A549 (cell line): ENCODE measurements at regions not wholly inside any gene's neighbourhood (a gene's known extent, or its start where the extent isn't known, plus 50 kb on each side); places are given as distances from the start of the nearest gene placed in this dataset.

Source experiments
- ATAC-seq, 2 experiments: fragments of 200-7000 bp in 1 of 2; fragments of >200 bp in 1 of 2; cut with Nextera tagmentation in 1 of 2; cut with Tn5 transposase in 1 of 2; 3 replicates each; pipeline versions ENCODE4 v1.8.0 to v1.9.1; 2018 to 2020; ENCODE audit warnings: mild to moderate bottlenecking in 1 of 2, moderate library complexity in 1 of 2
- CTCF ChIA-PET: fragments of 300-600 bp; sonication (Branson Sonifier 250); formaldehyde crosslinking; extraction: SDS; loops from one replicate; lab custom pipeline; 2021; ENCODE audit warnings: antibody characterized with exemption, inconsistent platforms; lab: Yijun Ruan, JAX
- POLR2A ChIA-PET: fragments of 350-600 bp; formaldehyde crosslinking; extraction: SDS; loops from one replicate; lab custom pipeline; 2021; ENCODE audit warnings: antibody characterized with exemption, inconsistent platforms; lab: Yijun Ruan, JAX
- DNase-seq, 2 experiments: peaks; one replicate each; pipeline versions ENCODE4 v3.0.0 to v3.0.0-alpha.2; 2011 to 2016; ENCODE audit warnings: low read depth in 1 of 2, low spot score in 1 of 2
- FAIRE-seq: peaks from 2 replicates; lab custom pipeline; 2011; peaks lifted over from hg19 to GRCh38; lab: Jason Lieb, UNC
- H3K27ac ChIP-seq, 2 experiments: fragments of >200 bp; sonication (Bioruptor Twin); formaldehyde crosslinking; 3 replicates each; pipeline ENCODE4 v1.5.1; 2016 to 2017
- H3K4me1 ChIP-seq: fragments of >200 bp; sonication (Bioruptor Twin); formaldehyde crosslinking; 3 replicates; pipeline ENCODE4 v1.6.1; 2016
- H3K4me2 ChIP-seq: fragments of >200 bp; sonication (Bioruptor Twin); formaldehyde crosslinking; 3 replicates; pipeline ENCODE4 v1.6.1; 2016
- H3K4me3 ChIP-seq: fragments of >200 bp; sonication (Bioruptor Twin); formaldehyde crosslinking; 3 replicates; pipeline ENCODE4 v1.5.1; 2016
- H3K9me3 ChIP-seq: fragments of >200 bp; sonication (Bioruptor Twin); formaldehyde crosslinking; 3 replicates; pipeline ENCODE4 v1.6.1; 2016
- BHLHE40 ChIP-seq: IDR thresholded peaks from 2 replicates; pipeline ENCODE4 v1.6.1; 2012; ENCODE audit warnings: low read depth, low read length, inconsistent platforms
- CBX2 ChIP-seq: fragments of 200-600 bp; sonication (generic); IDR thresholded peaks from 2 replicates; pipeline ENCODE4 v1.6.1; 2016; ENCODE audit warnings: low read depth, mild to moderate bottlenecking, borderline replicate concordance
- EHF ChIP-seq: fragments of 250-450 bp; sonication (Bioruptor Pico); IDR thresholded peaks from 2 replicates; pipeline ENCODE4 v1.5.0; 2020; ENCODE audit warnings: mild to moderate bottlenecking
- EHMT2 ChIP-seq: fragments of 200-600 bp; sonication (generic); IDR thresholded peaks from 2 replicates; pipeline ENCODE4 v1.6.1; 2016; ENCODE audit warnings: antibody characterized with exemption, low read depth, mild to moderate bottlenecking, moderate library complexity
- ESRRA ChIP-seq: fragments of 150-350 bp; IDR thresholded peaks from 2 replicates; pipeline ENCODE4 v1.6.1; 2014; ENCODE audit warnings: mild to moderate bottlenecking, low read length, borderline replicate concordance
- FOSB ChIP-seq: fragments of 250-450 bp; sonication (Bioruptor Pico); IDR thresholded peaks from 2 replicates; pipeline ENCODE4 v1.5.0; 2020; ENCODE audit warnings: mild to moderate bottlenecking, moderate library complexity
- FOXS1 ChIP-seq: fragments of 250-450 bp; sonication (Bioruptor Pico); IDR thresholded peaks from 2 replicates; pipeline ENCODE4 v1.5.0; 2020; ENCODE audit warnings: mild to moderate bottlenecking, moderate library complexity
- HDAC2 ChIP-seq: fragments of 200-600 bp; sonication (generic); IDR thresholded peaks from 2 replicates; pipeline ENCODE4 v1.6.1; 2016
- HOXB5 ChIP-seq: fragments of 250-450 bp; sonication (Bioruptor Pico); IDR thresholded peaks from 2 replicates; pipeline ENCODE4 v1.5.0; 2020; ENCODE audit warnings: mild to moderate bottlenecking, moderate library complexity
- MAFK ChIP-seq: fragments of 450-650 bp; IDR thresholded peaks from 2 replicates; pipeline ENCODE4 v1.6.1; 2014; ENCODE audit not compliant: partially characterized antibody
- RARB ChIP-seq: fragments of 250-450 bp; sonication (Bioruptor Pico); IDR thresholded peaks from 2 replicates; pipeline ENCODE4 v1.8.0; 2021; ENCODE audit warnings: mild to moderate bottlenecking, moderate library complexity
- RCOR1 ChIP-seq: fragments of 150-350 bp; IDR thresholded peaks from 2 replicates; pipeline ENCODE4 v1.6.1; 2014; ENCODE audit warnings: antibody characterized with exemption, low read length, low read depth
- RNF2 ChIP-seq: fragments of 200-600 bp; sonication (generic); IDR thresholded peaks from 2 replicates; pipeline ENCODE4 v1.6.1; 2016; ENCODE audit warnings: low read depth, mild to moderate bottlenecking, antibody characterized with exemption, moderate library complexity, borderline replicate concordance
- SMC3 ChIP-seq: fragments of >200 bp; sonication (Bioruptor Twin); formaldehyde crosslinking; IDR thresholded peaks from 3 replicates; pipeline ENCODE4 v1.6.1; 2018; ENCODE audit warnings: inconsistent platforms
- TFCP2L1 ChIP-seq: fragments of 250-450 bp; sonication (Bioruptor Pico); IDR thresholded peaks from 2 replicates; pipeline ENCODE4 v1.5.0; 2021; ENCODE audit warnings: mild to moderate bottlenecking
- ZFP36 ChIP-seq: fragments of 450-650 bp; IDR thresholded peaks from 2 replicates; pipeline ENCODE4 v1.6.1; 2014; ENCODE audit warnings: borderline replicate concordance; ENCODE audit not compliant: partially characterized antibody
- WGBS: methylation state at CpG from one replicate; pipeline ENCODE4 v1.1.6; 2017; ENCODE audit errors: missing lambda C conversion rate; 5-methylcytosine and 5-hydroxymethylcytosine counted together
- TF ChIP-seq, protein P1 (sequence below): IDR thresholded peaks from 2 replicates; pipeline ENCODE4 v1.6.1; 2012
- TF ChIP-seq, protein P2 (sequence below): IDR thresholded peaks from 2 replicates; pipeline ENCODE4 v1.6.1; 2012; ENCODE audit warnings: low read depth, borderline replicate concordance
- TF ChIP-seq, protein P3 (sequence below): fragments of 450-650 bp; IDR thresholded peaks from 2 replicates; pipeline ENCODE4 v1.6.1; 2014; ENCODE audit warnings: antibody characterized with exemption

DNA sequence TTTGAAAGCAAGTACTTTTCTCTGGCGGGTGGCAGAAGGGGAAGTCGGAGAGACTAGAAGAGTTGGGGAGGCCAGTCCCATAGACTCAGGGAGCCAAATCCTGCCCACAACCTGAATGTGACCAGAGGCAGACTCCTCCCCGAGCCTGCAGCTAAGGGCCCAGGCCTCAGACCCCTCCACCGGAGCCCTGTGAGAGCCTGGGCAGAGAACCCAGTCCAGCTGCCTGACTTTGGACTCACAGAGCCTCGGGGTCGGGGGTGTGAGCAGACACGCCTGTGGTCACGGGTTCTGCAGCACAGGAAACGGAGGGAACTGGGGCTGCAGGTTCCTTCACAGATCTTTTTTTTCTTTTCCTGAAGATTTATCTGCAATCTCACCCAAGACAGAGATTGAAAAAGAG is 312.3 kb downstream of the CTTN start:
- POLR2A ChIA-PET = no interaction called here
- no peak overlapping the region for H3K27ac ChIP-seq
- DNase-seq (no peak), ATAC-seq (no peak), FAIRE-seq (no peak)
- H3K4me3 ChIP-seq = no peak overlapping the region
- no peak for TF ChIP-seq FOSB (CRISPR knock-in tag)
- TF ChIP-seq FOXS1 (CRISPR knock-in tag) = no peak
- TF ChIP-seq CBX2 = no peak
- TF ChIP-seq, protein P1, sequence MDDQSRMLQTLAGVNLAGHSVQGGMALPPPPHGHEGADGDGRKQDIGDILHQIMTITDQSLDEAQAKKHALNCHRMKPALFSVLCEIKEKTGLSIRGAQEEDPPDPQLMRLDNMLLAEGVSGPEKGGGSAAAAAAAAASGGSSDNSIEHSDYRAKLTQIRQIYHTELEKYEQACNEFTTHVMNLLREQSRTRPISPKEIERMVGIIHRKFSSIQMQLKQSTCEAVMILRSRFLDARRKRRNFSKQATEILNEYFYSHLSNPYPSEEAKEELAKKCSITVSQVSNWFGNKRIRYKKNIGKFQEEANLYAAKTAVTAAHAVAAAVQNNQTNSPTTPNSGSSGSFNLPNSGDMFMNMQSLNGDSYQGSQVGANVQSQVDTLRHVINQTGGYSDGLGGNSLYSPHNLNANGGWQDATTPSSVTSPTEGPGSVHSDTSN = no peak
- no peak for TF ChIP-seq EHF (CRISPR knock-in tag)
- no peak for TF ChIP-seq BHLHE40
- TF ChIP-seq HOXB5 (CRISPR knock-in tag) = no peak
- TF ChIP-seq RCOR1 = no peak
- no peak for TF ChIP-seq SMC3
- TF ChIP-seq RARB (CRISPR knock-in tag) = no peak
- no peak for TF ChIP-seq RNF2
- no peak for TF ChIP-seq MAFK
- TF ChIP-seq, protein P2, sequence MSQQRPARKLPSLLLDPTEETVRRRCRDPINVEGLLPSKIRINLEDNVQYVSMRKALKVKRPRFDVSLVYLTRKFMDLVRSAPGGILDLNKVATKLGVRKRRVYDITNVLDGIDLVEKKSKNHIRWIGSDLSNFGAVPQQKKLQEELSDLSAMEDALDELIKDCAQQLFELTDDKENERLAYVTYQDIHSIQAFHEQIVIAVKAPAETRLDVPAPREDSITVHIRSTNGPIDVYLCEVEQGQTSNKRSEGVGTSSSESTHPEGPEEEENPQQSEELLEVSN = no peak
- no peak for TF ChIP-seq TFCP2L1
- TF ChIP-seq ZFP36 = no peak
- TF ChIP-seq HDAC2 = no peak
- TF ChIP-seq, protein P3, sequence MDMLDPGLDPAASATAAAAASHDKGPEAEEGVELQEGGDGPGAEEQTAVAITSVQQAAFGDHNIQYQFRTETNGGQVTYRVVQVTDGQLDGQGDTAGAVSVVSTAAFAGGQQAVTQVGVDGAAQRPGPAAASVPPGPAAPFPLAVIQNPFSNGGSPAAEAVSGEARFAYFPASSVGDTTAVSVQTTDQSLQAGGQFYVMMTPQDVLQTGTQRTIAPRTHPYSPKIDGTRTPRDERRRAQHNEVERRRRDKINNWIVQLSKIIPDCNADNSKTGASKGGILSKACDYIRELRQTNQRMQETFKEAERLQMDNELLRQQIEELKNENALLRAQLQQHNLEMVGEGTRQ = no peak
- no peak for TF ChIP-seq ESRRA
- TF ChIP-seq EHMT2 = no peak
- 86% methylated on average over 9 of the region's 9 CpGs for WGBS
- no peaks in the 10 kb centered on the region for H3K4me1 ChIP-seq
- no peaks in the 10 kb centered on the region for H3K9me3 ChIP-seq
- H3K4me2 ChIP-seq = no peak overlapping the region
- CTCF ChIA-PET = interaction anchor here (1.3 kb wide), 1 partner anchor 22 kb away, joined by 3 read pairs; no protein-coding TSS in a partner anchor

DNA sequence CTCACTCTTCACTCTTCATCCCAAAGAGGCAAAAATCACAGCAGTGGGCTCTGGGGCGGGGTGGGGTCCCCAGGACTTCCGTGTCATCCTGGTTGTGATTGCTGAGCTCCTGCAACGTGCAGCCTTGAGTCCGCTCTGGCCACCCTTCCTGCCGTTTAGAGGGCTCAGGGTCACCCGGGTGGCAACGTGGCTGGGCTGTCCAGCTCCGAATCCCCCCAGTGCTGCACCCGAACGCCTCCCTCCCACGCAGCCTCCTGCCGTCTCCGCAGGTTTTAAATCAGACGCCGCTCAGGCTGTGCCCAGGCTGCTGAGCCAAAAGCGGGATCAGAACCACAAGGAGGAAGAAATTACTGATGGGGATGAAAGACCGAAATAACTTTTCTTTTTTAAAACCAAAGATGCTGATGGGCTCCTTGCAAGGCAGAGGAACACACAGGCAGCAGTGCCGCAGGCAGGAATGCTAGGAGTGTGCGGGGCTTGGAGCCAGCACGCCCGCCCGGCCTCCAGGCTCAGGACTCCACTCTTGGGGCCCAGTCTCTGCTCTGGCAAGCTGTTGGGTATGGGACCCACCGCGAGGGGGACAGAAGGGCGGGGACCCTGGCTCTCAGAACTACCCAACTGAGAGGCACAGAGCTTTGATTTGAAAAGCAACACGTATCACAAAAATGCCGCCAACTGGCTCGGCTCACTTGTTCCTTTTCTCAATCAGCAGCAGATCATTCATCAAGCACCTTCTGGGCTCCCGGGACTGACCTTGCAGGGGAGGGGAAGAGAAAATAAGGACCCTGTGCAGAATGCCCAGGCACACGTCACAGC is 313.0 kb downstream of the CTTN start:
- DNase-seq = no peak
- ATAC-seq = no peak
- CTCF ChIA-PET = interaction anchor here (1.3 kb wide), 1 partner anchor 23 kb away, joined by 3 read pairs; no protein-coding TSS in a partner anchor
- no peak overlapping the region for H3K4me2 ChIP-seq
- H3K4me3 ChIP-seq = no peak overlapping the region
- WGBS = 91% methylated on average over 30 of the region's 30 CpGs
- FAIRE-seq = no peak
- H3K9me3 ChIP-seq = no peaks in the 10 kb centered on the region
- no peak for TF ChIP-seq EHF (CRISPR knock-in tag)
- H3K27ac ChIP-seq = no peak overlapping the region
- POLR2A ChIA-PET = no interaction called here
- H3K4me1 ChIP-seq = no peaks in the 10 kb centered on the region

GRCh38 chr11:70711911-70712185 is 313.5 kb downstream of the CTTN start:
- POLR2A ChIA-PET = no interaction called here
- H3K9me3 ChIP-seq = no peaks in the 10 kb centered on the region
- ATAC-seq = no peak
- no peak for DNase-seq
- no peak overlapping the region for H3K27ac ChIP-seq
- TF ChIP-seq ZFP36 = no peak
- 84% methylated on average over 11 of the region's 11 CpGs for WGBS
- H3K4me1 ChIP-seq = no peaks in the 10 kb centered on the region
- H3K4me2 ChIP-seq = no peak overlapping the region
- CTCF ChIA-PET = interaction anchor here (1.3 kb wide), 1 partner anchor 24 kb away, joined by 3 read pairs; no protein-coding TSS in a partner anchor
- no peak overlapping the region for H3K4me3 ChIP-seq
- no peak for FAIRE-seq
